Stomach (tissue), 8 donors: ENCODE measurements at regions not wholly inside any gene's neighbourhood (a gene's known extent, or its start where the extent isn't known, plus 50 kb on each side); places are given as distances from the start of the nearest gene placed in this dataset.

Experiments used
- DNase-seq, 2 donors: peaks; one replicate each; pipeline versions ENCODE4 v3.0.0 to v3.0.0-alpha.2; 2013 to 2019
- H3K27ac ChIP-seq, 5 donors: fragments of 200-600 bp in 4 of 5; sonication (generic) in 4 of 5; one replicate each; pipeline ENCODE4 v1.5.1; 2013 to 2019; ENCODE audit warnings: mild to moderate bottlenecking in 1 of 5, moderate library complexity in 1 of 5
- H3K27me3 ChIP-seq, 3 donors: fragments of 200-600 bp; sonication (generic); one replicate each; pipeline ENCODE4 v1.5.1; 2017 to 2019; ENCODE audit warnings: mixed run types in 1 of 3
- H3K36me3 ChIP-seq, 4 donors: fragments of 200-600 bp; sonication (generic); 1 replicate in 3 of 4; 2 replicates in 1 of 4; pipeline ENCODE4 v1.5.1; 2016 to 2019
- H3K4me1 ChIP-seq, 4 donors: fragments of 200-600 bp; sonication (generic); one replicate each; pipeline ENCODE4 v1.5.1; 2016 to 2019
- H3K4me3 ChIP-seq, 4 donors: fragments of 200-600 bp; sonication (generic) in 3 of 4; one replicate each; pipeline ENCODE4 v1.5.1; 2016 to 2019; ENCODE audit warnings: mild to moderate bottlenecking in 1 of 4
- H3K9me3 ChIP-seq, 4 donors: fragments of 200-600 bp; sonication (generic); one replicate each; pipeline ENCODE4 v1.5.1; 2016 to 2019
- EP300 ChIP-seq: sonication (generic); formaldehyde crosslinking; IDR thresholded peaks from one replicate; pipeline ENCODE4 v1.6.1; 2017; ENCODE audit warnings: antibody characterized with exemption
- POLR2A ChIP-seq, 4 donors: fragments of 450-650 bp; IDR thresholded peaks; one replicate each; pipeline ENCODE4 v1.6.1; 2016; ENCODE audit warnings: antibody characterized with exemption in 4 of 4, control low read depth in 2 of 4, mild to moderate bottlenecking in 1 of 4, moderate library complexity in 1 of 4
- POLR2AphosphoS5 ChIP-seq, 3 donors: sonication (generic); formaldehyde crosslinking; IDR thresholded peaks; one replicate each; pipeline ENCODE4 v1.6.1; 2016; ENCODE audit warnings: antibody characterized with exemption in 3 of 3
- WGBS, 5 donors: extraction: QIAGEN DNeasy Blood & Tissue Kit in 3 of 5; methylation state at CpG; one replicate each; pipeline versions ENCODE4 v1.1.5 to v1.1.7; 2013 to 2018; 5-methylcytosine and 5-hydroxymethylcytosine counted together
- intact Hi-C: fragments of 100-400 bp; cut with DNase I; formaldehyde crosslinking; loops from one replicate; pipeline ENCODE4 v1.15.1; 2023; ENCODE audit warnings: low total_unique reads
- TF ChIP-seq, protein P1 (sequence below), 7 experiments: fragments of 450-650 bp in 4 of 7; fragments of 200-600 bp in 3 of 7; sonication (generic) in 3 of 7; IDR thresholded peaks; one replicate each; pipeline ENCODE4 v1.5.1; 2016 to 2019; ENCODE audit warnings: antibody characterized with exemption in 7 of 7, control low read depth in 2 of 7, mild to moderate bottlenecking in 1 of 7
- donor health status: healthy with polysubstance abuse.
- donor health status: Bipolar disorder and iron deficiency.
- donor health status: healthy.

DNA sequence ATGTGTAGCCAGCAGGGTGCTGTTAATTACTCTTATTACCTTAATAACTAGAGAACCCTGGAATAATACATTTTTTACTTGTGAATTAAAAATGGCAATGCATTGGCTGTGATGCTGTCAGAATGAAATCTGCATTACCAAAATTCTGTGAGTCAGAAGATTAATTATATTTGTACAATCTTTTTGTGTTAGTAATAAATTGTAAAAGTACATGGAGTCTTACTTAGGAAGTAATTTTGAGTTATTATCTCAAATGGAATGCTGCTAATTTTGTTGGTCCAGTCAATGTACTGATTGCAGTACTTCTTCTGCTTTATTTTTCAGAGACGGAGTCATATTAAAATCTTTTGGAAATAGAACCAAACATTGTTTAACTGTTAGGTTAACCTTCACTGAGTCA lies 152.0 kb upstream of the SLC10A2 start:
- no peak overlapping the region for H3K4me3 ChIP-seq
- intact Hi-C loops: no loop called here
- no peak for DNase-seq
- no peaks in the 10 kb centered on the region for H3K27me3 ChIP-seq
- no peaks in the 10 kb centered on the region for H3K9me3 ChIP-seq
- H3K4me1 ChIP-seq: no peaks in the 10 kb centered on the region
- no peaks in the 10 kb centered on the region for H3K36me3 ChIP-seq
- TF ChIP-seq EP300 (no peak), POLR2A (IDR thresholded peaks at IDR 0.05) (no peak), POLR2AphosphoS5 (IDR thresholded peaks at IDR 0.05) (no peak)
- TF ChIP-seq, protein P1, sequence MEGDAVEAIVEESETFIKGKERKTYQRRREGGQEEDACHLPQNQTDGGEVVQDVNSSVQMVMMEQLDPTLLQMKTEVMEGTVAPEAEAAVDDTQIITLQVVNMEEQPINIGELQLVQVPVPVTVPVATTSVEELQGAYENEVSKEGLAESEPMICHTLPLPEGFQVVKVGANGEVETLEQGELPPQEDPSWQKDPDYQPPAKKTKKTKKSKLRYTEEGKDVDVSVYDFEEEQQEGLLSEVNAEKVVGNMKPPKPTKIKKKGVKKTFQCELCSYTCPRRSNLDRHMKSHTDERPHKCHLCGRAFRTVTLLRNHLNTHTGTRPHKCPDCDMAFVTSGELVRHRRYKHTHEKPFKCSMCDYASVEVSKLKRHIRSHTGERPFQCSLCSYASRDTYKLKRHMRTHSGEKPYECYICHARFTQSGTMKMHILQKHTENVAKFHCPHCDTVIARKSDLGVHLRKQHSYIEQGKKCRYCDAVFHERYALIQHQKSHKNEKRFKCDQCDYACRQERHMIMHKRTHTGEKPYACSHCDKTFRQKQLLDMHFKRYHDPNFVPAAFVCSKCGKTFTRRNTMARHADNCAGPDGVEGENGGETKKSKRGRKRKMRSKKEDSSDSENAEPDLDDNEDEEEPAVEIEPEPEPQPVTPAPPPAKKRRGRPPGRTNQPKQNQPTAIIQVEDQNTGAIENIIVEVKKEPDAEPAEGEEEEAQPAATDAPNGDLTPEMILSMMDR (IDR thresholded peaks at IDR 0.05): no peak
- no peak overlapping the region for H3K27ac ChIP-seq
- WGBS, 5 donors: 62 to 84% (median 73%) methylated on average over 1 of the region's 1 CpG

DNA sequence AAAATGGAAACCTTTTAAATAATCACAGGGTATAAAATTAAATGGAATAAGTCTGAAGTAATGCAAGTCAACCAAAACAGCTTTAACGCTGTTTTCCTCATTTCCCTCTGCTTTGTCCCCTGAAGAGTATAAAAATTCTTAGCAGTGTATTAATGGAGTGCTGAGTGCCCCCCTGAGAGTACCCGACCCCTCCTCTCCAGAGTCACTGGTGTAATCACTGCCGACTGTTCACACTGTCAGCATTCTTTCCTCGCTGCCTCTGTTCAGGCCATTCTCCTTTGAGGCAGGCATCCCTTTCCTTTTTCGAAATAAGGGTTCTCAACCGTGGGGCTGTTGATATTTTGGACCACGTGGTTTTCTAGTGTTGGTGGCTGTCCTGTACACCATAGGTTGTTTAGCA lies 146.9 kb upstream of the SLC10A2 start:
- intact Hi-C loops: no loop called here

DNA sequence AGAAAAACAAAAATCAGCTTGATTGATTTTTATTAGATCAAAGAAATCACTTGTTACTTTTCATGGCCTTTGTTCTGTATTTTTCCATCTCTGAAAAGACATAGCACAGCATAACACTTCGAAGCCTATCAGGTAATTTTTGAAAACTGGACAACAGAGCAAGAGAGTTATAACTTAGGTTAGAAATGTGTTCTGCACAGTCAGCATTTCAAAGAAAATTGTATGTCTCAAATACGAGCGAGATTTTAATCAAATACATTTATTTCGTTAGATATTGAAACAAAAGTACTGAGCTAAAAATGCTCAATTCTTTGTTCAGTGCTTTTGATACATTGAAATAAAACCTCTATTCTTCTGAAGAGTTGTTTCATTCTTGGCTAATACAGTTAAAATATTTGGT lies 144.1 kb upstream of the SLC10A2 start:
- TF ChIP-seq, protein P1 (IDR thresholded peaks at IDR 0.05): no peak
- TF ChIP-seq EP300 (no peak), POLR2AphosphoS5 (IDR thresholded peaks at IDR 0.05) (no peak), POLR2A (IDR thresholded peaks at IDR 0.05) (no peak)

More for the DNA sequence above, 146.9 kb upstream of the SLC10A2 start:
- H3K4me1 ChIP-seq: no peaks in the 10 kb centered on the region
- H3K9me3 ChIP-seq: no peaks in the 10 kb centered on the region
- H3K27ac ChIP-seq: no peak overlapping the region
- no peak overlapping the region for H3K4me3 ChIP-seq
- TF ChIP-seq POLR2AphosphoS5 (IDR thresholded peaks at IDR 0.05) (no peak), EP300 (no peak), POLR2A (IDR thresholded peaks at IDR 0.05) (no peak)
- TF ChIP-seq, protein P1 (IDR thresholded peaks at IDR 0.05): no peak
- 59 to 72% (median 62%) methylated on average over 7 of the region's 7 CpGs for WGBS, 5 donors
- no peak for DNase-seq
- H3K27me3 ChIP-seq: no peaks in the 10 kb centered on the region
- no peaks in the 10 kb centered on the region for H3K36me3 ChIP-seq

DNA sequence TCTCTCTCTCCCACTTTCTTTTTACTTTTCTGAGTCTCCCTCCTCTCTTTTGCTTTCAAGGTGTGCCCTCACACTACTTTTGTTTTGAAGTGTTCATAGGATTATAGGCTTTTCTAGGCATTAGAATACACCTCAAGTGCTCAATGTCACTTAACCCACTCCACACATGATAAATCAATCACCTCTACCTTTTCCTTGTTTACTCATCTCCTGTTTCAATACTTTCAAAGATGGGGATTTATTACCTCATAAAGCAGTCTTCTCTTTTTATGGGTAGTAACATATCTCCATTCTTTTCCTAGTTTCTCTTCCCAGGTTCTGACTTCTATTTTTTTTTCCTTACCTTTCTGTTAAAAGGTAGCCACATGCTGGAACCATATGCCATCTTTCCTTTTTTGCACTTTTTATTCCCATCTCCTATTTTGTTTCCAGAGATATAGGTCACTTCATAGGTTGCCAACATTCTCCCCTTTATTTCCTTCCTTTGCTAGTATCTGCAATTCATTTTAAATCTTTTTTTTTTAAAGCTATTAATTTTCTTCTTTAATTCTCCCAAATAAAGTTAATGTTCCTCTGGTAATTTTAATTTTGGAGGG lies 137.6 kb upstream of the SLC10A2 start:
- DNase-seq: no peak
- no peaks in the 10 kb centered on the region for H3K4me1 ChIP-seq
- TF ChIP-seq EP300: no peak
- no peaks in the 10 kb centered on the region for H3K36me3 ChIP-seq
- no peak overlapping the region for H3K4me3 ChIP-seq
- no peaks in the 10 kb centered on the region for H3K27me3 ChIP-seq
- peaks cover 0 to 2% (median 0%) of the 10 kb centered on the region in 4 donors for H3K9me3 ChIP-seq
- no peak overlapping the region for H3K27ac ChIP-seq
- intact Hi-C loops: no loop called here

More for the DNA sequence above, 144.1 kb upstream of the SLC10A2 start:
- 76 to 88% (median 85%) methylated on average over 4 of the region's 4 CpGs for WGBS, 5 donors
- H3K9me3 ChIP-seq: no peaks in the 10 kb centered on the region
- DNase-seq: no peak
- no peak overlapping the region for H3K27ac ChIP-seq
- no peaks in the 10 kb centered on the region for H3K27me3 ChIP-seq
- H3K4me1 ChIP-seq: no peaks in the 10 kb centered on the region
- H3K4me3 ChIP-seq: no peak overlapping the region
- H3K36me3 ChIP-seq: no peaks in the 10 kb centered on the region
- intact Hi-C loops: no loop called here

DNA sequence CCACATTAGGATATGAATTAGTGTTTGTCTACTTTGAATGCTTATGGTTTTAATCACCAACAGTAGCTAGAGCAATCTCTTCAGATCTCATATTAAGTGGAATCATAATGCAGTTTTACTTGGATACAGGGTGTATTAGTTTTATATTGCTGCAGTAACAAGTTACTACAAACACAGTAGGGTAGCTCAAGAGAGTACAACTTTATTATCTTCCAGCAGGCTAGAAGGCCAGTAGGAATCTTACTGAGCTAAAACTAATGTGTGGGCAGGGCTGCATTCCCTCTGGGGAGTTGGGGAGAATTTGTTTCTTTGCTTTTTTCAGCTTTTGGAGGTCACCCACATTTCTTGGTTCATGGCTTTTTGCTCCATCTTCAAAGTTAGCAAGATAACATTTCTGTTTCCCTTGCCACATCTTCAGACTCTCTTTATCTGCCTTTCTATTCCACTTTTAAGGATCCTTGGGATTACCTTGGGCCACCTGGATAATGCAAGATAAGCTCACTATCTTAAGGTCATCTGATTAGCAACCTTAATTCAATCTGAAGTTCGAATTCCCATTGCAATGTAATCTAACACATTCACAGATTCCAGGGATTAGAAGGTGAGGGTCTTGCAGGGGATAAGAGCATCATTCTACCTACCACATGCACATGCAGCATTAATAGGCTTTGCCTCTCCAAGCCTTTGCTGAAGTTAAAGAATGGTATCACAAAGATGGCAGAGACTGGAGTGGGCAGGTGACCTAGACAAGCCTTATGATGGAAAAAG lies 134.1 kb upstream of the SLC10A2 start:
- Histone ChIP-seq H3K4me3 (no peak overlapping the region), H3K27me3 (no peaks in the 10 kb centered on the region), H3K4me1 (no peaks in the 10 kb centered on the region), H3K27ac (no peak overlapping the region), H3K36me3 (no peaks in the 10 kb centered on the region), H3K9me3 (peaks cover 0 to 2% (median 0%) of the 10 kb centered on the region in 4 donors)
- intact Hi-C loops: no loop called here
- no peak for DNase-seq
- TF ChIP-seq, protein P1 (IDR thresholded peaks at IDR 0.05): no peak
- TF ChIP-seq EP300 (no peak), POLR2A (IDR thresholded peaks at IDR 0.05) (no peak), POLR2AphosphoS5 (IDR thresholded peaks at IDR 0.05) (no peak)
- 17 to 38% (median 29%) methylated on average over 1 of the region's 1 CpG for WGBS, 5 donors
